ENCODE measurements at regions not wholly inside any gene's neighbourhood (a gene's known extent, or its start where the extent isn't known, plus 50 kb on each side); places are given as distances from the start of the nearest gene placed in this dataset. TPM values are rescaled to one million over a fixed set of nuclear protein-coding genes. Genes with fewer than 3 reads are reported as not detected.

Small RNAs in the stretch of these regions (small RNA-seq; reads per million reads assigned to genes)
- gene RNU7-120P (ENCODE audit: insufficient read depth): not detected

Measured in neuronal stem cell (in vitro differentiated cells).